Thyroid gland (tissue), 4 donors: ENCODE measurements at regions not wholly inside any gene's neighbourhood (a gene's known extent, or its start where the extent isn't known, plus 50 kb on each side); places are given as distances from the start of the nearest gene placed in this dataset.

Experiments
- DNase-seq, 2 donors: peaks; one replicate each; pipeline ENCODE4 v3.0.0-alpha.2; 2019
- H3K27ac ChIP-seq, 3 donors: fragments of 200-600 bp; sonication (generic); 1 replicate in 2 of 3; 2 replicates in 1 of 3; pipeline ENCODE4 v1.5.1; 2016 to 2019; ENCODE audit warnings: mild to moderate bottlenecking in 1 of 3, moderate library complexity in 1 of 3
- H3K27me3 ChIP-seq: fragments of 200-600 bp; sonication (generic); one replicate; pipeline ENCODE4 v1.5.1; 2019
- H3K36me3 ChIP-seq, 2 donors: fragments of 200-600 bp; sonication (generic); one replicate each; pipeline ENCODE4 v1.5.1; 2016 to 2019
- H3K4me1 ChIP-seq, 2 donors: fragments of 200-600 bp; sonication (generic); one replicate each; pipeline ENCODE4 v1.5.1; 2017 to 2019
- H3K4me3 ChIP-seq, 3 donors: fragments of 200-600 bp; sonication (generic); replicated peaks in 1 of 3; 1 replicate in 2 of 3; 2 replicates in 1 of 3; pipeline ENCODE4 v1.5.1; 2016; ENCODE audit warnings: mild to moderate bottlenecking in 1 of 3
- H3K9me3 ChIP-seq: fragments of 200-600 bp; sonication (generic); one replicate; pipeline ENCODE4 v1.5.1; 2017
- POLR2A ChIP-seq, 2 donors: fragments of 450-650 bp; IDR thresholded peaks; one replicate each; pipeline ENCODE4 v1.6.1; 2017; ENCODE audit warnings: antibody characterized with exemption in 2 of 2, mild to moderate bottlenecking in 2 of 2, moderate library complexity in 1 of 2
- WGBS, 2 donors: methylation state at CpG; one replicate each; pipeline ENCODE4 v1.1.5; 2017; 5-methylcytosine and 5-hydroxymethylcytosine counted together
- intact Hi-C: fragments of 100-400 bp; cut with DNase I; formaldehyde crosslinking; loops from one replicate; pipeline ENCODE4 v1.15.1; 2023
- TF ChIP-seq, protein P1 (sequence below), 6 experiments: fragments of 200-600 bp in 3 of 6; fragments of 450-650 bp in 3 of 6; sonication (generic) in 3 of 6; IDR thresholded peaks; one replicate each; pipeline ENCODE4 v1.5.1; 2016 to 2019; ENCODE audit warnings: antibody characterized with exemption in 6 of 6, mild to moderate bottlenecking in 2 of 6, inconsistent platforms in 1 of 6, moderate library complexity in 1 of 6

- Histone ChIP-seq H3K27me3 (no peaks in the 10 kb centered on the region), H3K36me3 (no peaks in the 10 kb centered on the region), H3K4me3 (no peak overlapping the region), H3K27ac (no peak overlapping the region), H3K4me1 (no peaks in the 10 kb centered on the region), H3K9me3 (no peaks in the 10 kb centered on the region)
- TF ChIP-seq POLR2A (IDR thresholded peaks at IDR 0.05) = no peak
- TF ChIP-seq, protein P1, sequence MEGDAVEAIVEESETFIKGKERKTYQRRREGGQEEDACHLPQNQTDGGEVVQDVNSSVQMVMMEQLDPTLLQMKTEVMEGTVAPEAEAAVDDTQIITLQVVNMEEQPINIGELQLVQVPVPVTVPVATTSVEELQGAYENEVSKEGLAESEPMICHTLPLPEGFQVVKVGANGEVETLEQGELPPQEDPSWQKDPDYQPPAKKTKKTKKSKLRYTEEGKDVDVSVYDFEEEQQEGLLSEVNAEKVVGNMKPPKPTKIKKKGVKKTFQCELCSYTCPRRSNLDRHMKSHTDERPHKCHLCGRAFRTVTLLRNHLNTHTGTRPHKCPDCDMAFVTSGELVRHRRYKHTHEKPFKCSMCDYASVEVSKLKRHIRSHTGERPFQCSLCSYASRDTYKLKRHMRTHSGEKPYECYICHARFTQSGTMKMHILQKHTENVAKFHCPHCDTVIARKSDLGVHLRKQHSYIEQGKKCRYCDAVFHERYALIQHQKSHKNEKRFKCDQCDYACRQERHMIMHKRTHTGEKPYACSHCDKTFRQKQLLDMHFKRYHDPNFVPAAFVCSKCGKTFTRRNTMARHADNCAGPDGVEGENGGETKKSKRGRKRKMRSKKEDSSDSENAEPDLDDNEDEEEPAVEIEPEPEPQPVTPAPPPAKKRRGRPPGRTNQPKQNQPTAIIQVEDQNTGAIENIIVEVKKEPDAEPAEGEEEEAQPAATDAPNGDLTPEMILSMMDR (IDR thresholded peaks at IDR 0.05) = no peak
- intact Hi-C loops = no loop called here
- WGBS, 2 donors = 96 to 100% methylated on average over 8 of the region's 8 CpGs
- DNase-seq = no peak
Measured at GRCh38 chr14:101109347-101109638, 205.8 kb upstream of the RTL1 start.

GRCh38 chr14:101109981-101110728, 206.6 kb upstream of the RTL1 start:
- Histone ChIP-seq H3K9me3 (no peaks in the 10 kb centered on the region), H3K27ac (no peak overlapping the region), H3K4me1 (no peaks in the 10 kb centered on the region), H3K27me3 (no peaks in the 10 kb centered on the region), H3K4me3 (no peak overlapping the region), H3K36me3 (no peaks in the 10 kb centered on the region)
- no peak for DNase-seq
- 83 to 85% methylated on average over 14 to 15 of the region's 15 CpGs for WGBS, 2 donors
- TF ChIP-seq POLR2A (IDR thresholded peaks at IDR 0.05) = no peak
- TF ChIP-seq, protein P1 (IDR thresholded peaks at IDR 0.05) = no peak
- intact Hi-C loops = no loop called here

GRCh38 chr14:101110729-101111619, 207.5 kb upstream of the RTL1 start:
- H3K27me3 ChIP-seq = no peaks in the 10 kb centered on the region
- TF ChIP-seq, protein P1 (IDR thresholded peaks at IDR 0.05) = no peak
- TF ChIP-seq POLR2A (IDR thresholded peaks at IDR 0.05) = no peak

DNA sequence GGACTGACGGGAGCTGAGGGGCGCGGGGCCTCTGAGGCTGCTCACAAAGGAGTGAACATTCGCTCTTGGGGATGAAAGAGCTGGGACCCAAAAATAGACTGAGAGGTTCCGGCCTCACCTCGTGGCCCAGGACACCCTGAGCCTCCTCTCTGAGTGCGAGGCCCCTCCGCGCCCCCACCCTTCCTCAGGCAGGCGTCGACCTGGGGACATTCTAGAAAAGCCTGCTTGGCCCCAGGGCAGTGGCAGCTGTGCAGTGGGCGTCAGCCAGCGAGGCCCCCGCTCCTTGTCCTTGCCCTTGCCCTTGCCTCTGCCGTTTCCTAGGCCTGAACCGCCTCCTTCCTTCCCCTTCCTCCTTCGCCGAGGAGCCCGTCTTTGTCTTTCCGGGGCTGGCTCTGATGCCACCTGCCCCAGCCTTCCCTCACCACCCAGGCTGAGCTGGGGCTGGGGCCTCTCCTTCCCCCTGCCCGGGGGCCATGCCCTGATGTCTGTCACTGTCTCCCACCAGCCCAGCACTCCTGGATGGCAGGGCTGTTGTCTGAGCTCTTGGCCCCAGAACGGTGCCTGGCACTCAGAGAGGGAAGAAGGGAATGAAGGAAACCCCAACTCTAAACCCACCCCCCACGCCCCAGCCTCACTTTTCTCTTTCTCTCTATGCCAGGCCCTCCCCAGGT, 208.2 kb upstream of the RTL1 start:
- Histone ChIP-seq H3K4me3 (no peak overlapping the region), H3K36me3 (no peaks in the 10 kb centered on the region), H3K27me3 (no peaks in the 10 kb centered on the region), H3K27ac (no peak overlapping the region), H3K9me3 (no peaks in the 10 kb centered on the region), H3K4me1 (no peaks in the 10 kb centered on the region)
- WGBS, 2 donors = 78 to 79% methylated on average over 19 to 23 of the region's 23 CpGs
- no peak for TF ChIP-seq POLR2A (IDR thresholded peaks at IDR 0.05)
- TF ChIP-seq, protein P1 (IDR thresholded peaks at IDR 0.05) = no peak
- DNase-seq = no peak
- intact Hi-C loops = no loop called here

More at GRCh38 chr14:101110729-101111619, 207.5 kb upstream of the RTL1 start:
- no peaks in the 10 kb centered on the region for H3K9me3 ChIP-seq
- no peak for DNase-seq
- no peak overlapping the region for H3K27ac ChIP-seq
- intact Hi-C loops = no loop called here
- H3K4me1 ChIP-seq = no peaks in the 10 kb centered on the region
- H3K4me3 ChIP-seq = no peak overlapping the region
- H3K36me3 ChIP-seq = no peaks in the 10 kb centered on the region
- WGBS, 2 donors = 80 to 86% methylated on average over 11 to 17 of the region's 22 CpGs
